Activated naive CD8-positive, alpha-beta T cell (primary cell): ENCODE measurements at regions not wholly inside any gene's neighbourhood (a gene's known extent, or its start where the extent isn't known, plus 50 kb on each side); places are given as distances from the start of the nearest gene placed in this dataset.

Experiments
- H3K27ac Mint-ChIP-seq: one replicate; pipeline ENCODE4 v1.8.0; 2021; ENCODE audit warnings: mixed read lengths
- H3K27me3 Mint-ChIP-seq: one replicate; pipeline ENCODE4 v1.8.0; 2021; ENCODE audit warnings: mixed read lengths
- H3K36me3 Mint-ChIP-seq: one replicate; pipeline ENCODE4 v1.8.0; 2021; ENCODE audit warnings: mixed read lengths
- H3K4me1 Mint-ChIP-seq: one replicate; pipeline ENCODE4 v1.8.0; 2021; ENCODE audit warnings: low read depth, mixed read lengths
- H3K4me3 Mint-ChIP-seq: one replicate; pipeline ENCODE4 v1.8.0; 2021; ENCODE audit warnings: mild to moderate bottlenecking, mixed read lengths
- H3K9me3 Mint-ChIP-seq: one replicate; pipeline ENCODE4 v1.8.0; 2021; ENCODE audit warnings: low read depth, mixed read lengths

DNA sequence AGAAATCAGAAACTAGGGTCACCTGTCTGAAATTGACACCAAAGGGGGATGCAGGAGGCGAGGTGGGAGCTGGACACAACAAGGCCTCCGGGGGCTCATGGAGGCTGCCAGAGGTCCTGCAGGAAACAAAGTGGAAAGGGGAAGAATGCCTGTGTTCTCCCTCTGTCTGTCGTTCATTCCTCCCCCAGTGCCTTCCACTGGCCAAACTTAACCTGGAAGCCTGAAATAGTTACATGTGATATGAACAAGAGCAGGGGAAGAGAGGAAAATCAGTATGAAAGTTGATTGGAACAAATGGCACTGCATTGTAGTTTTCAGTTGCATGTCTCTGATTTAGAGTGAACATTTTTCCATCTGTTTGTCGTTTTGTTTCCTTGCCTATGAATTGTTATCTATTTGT lies 502.0 kb upstream of the CFAP20DC start:
- peaks cover 2% of the 10 kb centered on the region for H3K4me1 Mint-ChIP-seq
- H3K4me3 Mint-ChIP-seq = no peak overlapping the region
- no peaks in the 10 kb centered on the region for H3K36me3 Mint-ChIP-seq
- no peaks in the 10 kb centered on the region for H3K27me3 Mint-ChIP-seq
- H3K27ac Mint-ChIP-seq = no peak overlapping the region
- no peaks in the 10 kb centered on the region for H3K9me3 Mint-ChIP-seq

DNA sequence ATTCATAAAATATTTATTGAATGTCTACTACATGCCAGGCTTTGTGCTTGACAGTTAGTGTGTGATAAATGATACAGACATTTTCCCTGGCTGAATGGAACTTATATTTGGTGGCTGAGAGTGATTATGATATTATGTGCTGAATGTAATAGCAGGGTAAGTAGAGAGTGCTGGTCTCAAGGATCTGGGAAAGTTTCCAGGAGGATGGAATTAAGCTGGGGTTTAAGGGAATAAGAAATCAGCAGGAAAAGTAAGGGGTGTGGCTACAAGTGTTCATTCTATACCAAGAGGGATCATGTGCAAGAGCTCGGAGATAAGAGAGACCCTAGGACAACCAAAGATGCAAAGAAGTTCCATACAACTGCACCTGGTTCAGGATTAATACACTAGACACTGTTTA lies 500.1 kb upstream of the CFAP20DC start:
- no peaks in the 10 kb centered on the region for H3K9me3 Mint-ChIP-seq
- no peaks in the 10 kb centered on the region for H3K4me1 Mint-ChIP-seq
- no peak overlapping the region for H3K4me3 Mint-ChIP-seq
- no peaks in the 10 kb centered on the region for H3K27me3 Mint-ChIP-seq
- H3K27ac Mint-ChIP-seq = no peak overlapping the region
- no peaks in the 10 kb centered on the region for H3K36me3 Mint-ChIP-seq

DNA sequence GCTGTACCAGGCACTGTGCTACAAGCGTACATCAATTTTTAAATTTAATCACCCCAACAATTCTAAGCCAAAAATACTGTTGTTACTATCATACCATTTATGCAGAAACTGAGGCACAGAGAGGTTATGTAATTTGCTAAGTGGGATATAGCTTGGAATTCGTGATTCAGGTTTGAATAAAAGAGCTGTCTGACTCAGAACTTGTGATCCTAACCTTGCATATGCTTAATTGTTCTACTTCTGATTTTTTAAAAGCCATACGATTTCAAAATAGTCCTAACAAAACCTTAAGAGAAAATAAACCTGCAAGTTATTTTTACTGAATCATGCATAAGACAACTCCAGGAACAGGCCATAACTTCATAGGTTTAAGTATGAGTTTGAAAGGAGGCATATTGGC lies 498.0 kb upstream of the CFAP20DC start:
- Mint-ChIP-seq H3K27me3 (no peaks in the 10 kb centered on the region), H3K4me3 (no peak overlapping the region), H3K27ac (no peak overlapping the region), H3K4me1 (no peaks in the 10 kb centered on the region), H3K36me3 (no peaks in the 10 kb centered on the region), H3K9me3 (no peaks in the 10 kb centered on the region)

DNA sequence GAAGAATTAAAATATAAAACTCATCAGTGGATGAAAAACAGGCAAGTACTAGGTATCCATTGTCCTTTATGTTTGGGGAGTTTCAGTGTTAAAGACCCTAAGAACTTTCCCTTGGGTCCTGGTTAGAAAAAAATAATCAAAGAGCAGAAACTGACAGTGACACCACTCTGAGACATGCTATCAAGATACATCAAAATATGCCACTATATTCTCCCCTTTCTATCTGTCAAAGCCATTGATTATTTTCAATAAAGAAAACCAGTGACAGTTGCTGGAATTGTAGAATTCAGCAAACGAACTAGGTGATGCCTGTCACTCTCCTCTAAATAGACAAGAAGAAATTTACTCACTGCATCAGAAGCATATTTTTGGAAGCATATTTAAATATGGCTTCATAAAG lies 496.7 kb upstream of the CFAP20DC start:
- H3K4me1 Mint-ChIP-seq = peaks cover 4% of the 10 kb centered on the region
- no peaks in the 10 kb centered on the region for H3K36me3 Mint-ChIP-seq
- H3K9me3 Mint-ChIP-seq = no peaks in the 10 kb centered on the region
- H3K27me3 Mint-ChIP-seq = no peaks in the 10 kb centered on the region
- H3K27ac Mint-ChIP-seq = no peak overlapping the region
- no peak overlapping the region for H3K4me3 Mint-ChIP-seq

DNA sequence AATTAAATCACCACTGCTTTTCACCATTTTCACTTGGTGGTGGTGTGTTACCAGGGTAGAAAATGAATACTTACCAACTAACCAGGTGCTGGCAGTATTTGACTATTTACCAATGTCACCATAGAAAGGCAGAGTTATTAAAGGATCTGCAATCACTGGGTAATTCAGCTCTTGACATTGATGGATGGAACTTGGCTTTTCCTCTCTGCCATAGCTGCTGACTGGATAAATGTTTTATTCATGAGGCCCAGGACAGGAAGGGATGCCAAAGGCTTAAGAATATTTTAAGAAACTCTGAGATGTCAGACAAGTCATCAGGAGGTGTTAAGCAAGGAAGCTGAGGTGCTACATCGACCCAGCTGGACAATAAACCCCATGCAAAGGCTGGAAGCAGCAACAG lies 495.5 kb upstream of the CFAP20DC start:
- Mint-ChIP-seq H3K27ac (no peak overlapping the region), H3K9me3 (no peaks in the 10 kb centered on the region), H3K27me3 (no peaks in the 10 kb centered on the region), H3K36me3 (peaks cover 2% of the 10 kb centered on the region), H3K4me3 (no peak overlapping the region), H3K4me1 (peaks cover 8% of the 10 kb centered on the region)

DNA sequence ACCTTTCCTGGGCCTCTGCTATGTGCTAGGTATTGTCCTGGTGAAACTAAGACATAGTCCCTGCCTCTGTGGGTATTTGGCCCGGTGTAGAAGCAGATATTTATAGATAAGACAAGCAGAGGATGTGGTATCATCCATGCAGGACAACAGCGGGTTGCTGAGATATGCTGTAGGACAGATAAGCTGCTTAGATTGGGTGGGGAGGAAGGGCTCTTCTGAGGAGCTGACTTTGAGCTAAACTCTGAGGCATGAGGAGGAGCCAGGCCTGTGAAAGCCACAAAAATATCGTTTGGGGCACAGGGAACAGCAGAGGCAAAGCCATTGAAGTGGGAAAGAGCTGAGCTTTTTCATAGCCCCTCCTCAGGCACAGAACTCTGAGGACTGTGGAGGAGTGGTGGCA lies 492.5 kb upstream of the CFAP20DC start:
- peaks cover 2% of the 10 kb centered on the region for H3K36me3 Mint-ChIP-seq
- peaks cover 8% of the 10 kb centered on the region for H3K4me1 Mint-ChIP-seq
- no peaks in the 10 kb centered on the region for H3K27me3 Mint-ChIP-seq
- no peak overlapping the region for H3K27ac Mint-ChIP-seq
- H3K9me3 Mint-ChIP-seq = no peaks in the 10 kb centered on the region
- H3K4me3 Mint-ChIP-seq = no peak overlapping the region

DNA sequence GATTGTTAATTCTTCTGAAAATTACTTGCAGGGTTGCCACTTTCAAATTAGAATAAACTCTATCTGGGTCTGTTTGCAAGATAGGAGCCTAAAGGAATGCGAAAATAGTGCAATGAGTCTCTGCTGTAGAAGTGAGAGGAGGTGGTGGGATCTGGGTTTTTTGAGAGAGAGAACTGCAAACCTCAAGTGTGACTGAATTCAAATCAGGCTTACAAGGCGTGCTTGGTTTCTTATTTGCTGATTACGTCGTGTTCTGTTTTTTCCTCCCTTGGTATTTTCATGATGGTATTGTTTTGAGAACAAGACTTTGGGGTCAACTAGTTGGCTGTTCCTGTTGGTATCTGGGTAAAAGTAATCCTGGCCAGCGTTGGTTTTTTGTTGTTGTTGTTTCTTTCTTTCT lies 490.9 kb upstream of the CFAP20DC start:
- peaks cover 8% of the 10 kb centered on the region for H3K4me1 Mint-ChIP-seq
- no peaks in the 10 kb centered on the region for H3K27me3 Mint-ChIP-seq
- no peak overlapping the region for H3K4me3 Mint-ChIP-seq
- peaks cover 2% of the 10 kb centered on the region for H3K36me3 Mint-ChIP-seq
- no peaks in the 10 kb centered on the region for H3K9me3 Mint-ChIP-seq
- no peak overlapping the region for H3K27ac Mint-ChIP-seq

DNA sequence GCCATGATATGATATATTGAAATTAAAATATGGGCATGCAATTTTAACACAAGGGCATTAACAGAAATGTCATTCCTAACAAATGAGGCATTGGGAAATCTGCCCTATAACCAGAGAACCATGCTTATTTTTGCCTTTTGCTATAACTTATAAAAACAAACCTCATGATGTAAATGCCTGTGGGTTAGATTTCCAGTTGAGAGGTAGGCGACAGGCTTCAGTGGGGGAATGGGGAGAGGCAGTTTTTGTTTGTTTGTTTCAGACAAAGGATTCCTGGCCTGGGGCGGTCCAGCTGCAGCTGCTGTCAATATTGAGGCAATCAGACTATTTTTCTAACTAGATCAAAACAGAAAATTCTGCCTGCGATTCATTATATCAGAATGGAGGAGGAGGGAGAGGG lies 490.4 kb upstream of the CFAP20DC start:
- H3K4me3 Mint-ChIP-seq = no peak overlapping the region
- H3K27ac Mint-ChIP-seq = no peak overlapping the region

DNA sequence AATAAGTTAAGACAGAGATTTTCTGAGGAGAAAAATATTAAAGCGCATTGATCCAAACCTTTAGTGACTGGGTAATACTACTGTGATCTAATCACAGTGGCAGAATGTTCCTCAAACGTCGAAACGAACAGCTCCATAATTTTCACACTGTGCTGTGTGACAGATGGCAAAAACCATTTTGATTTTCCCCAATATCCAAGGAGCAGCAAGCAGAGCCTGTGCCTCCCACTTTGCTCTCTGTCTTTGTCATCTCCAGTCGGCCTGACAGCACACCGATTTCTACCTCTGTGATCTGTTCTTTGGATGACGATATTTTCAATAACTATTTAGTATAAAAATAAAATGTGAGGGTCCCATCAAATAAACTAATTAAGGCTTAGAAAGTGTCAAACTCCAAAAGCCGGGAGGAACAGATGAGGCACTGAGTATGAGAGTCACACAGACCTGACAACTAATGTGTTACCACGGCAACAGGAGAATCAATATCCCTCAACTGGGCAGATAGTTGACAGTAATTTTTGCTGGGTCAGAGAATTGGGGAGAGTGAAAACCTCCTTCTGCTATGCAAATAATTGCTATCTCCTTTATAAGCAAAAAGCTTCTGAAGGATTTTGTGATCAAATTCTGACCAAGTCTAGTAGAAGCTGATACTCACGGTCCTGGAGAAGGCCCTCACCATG lies 489.1 kb upstream of the CFAP20DC start:
- H3K27ac Mint-ChIP-seq = no peak overlapping the region
- H3K4me1 Mint-ChIP-seq = peaks cover 8% of the 10 kb centered on the region
- no peaks in the 10 kb centered on the region for H3K9me3 Mint-ChIP-seq
- H3K27me3 Mint-ChIP-seq = no peaks in the 10 kb centered on the region
- H3K36me3 Mint-ChIP-seq = peaks cover 2% of the 10 kb centered on the region
- H3K4me3 Mint-ChIP-seq = no peak overlapping the region

More for the DNA sequence above, 490.4 kb upstream of the CFAP20DC start:
- Mint-ChIP-seq H3K36me3 (peaks cover 2% of the 10 kb centered on the region), H3K4me1 (peaks cover 8% of the 10 kb centered on the region), H3K27me3 (no peaks in the 10 kb centered on the region), H3K9me3 (no peaks in the 10 kb centered on the region)

DNA sequence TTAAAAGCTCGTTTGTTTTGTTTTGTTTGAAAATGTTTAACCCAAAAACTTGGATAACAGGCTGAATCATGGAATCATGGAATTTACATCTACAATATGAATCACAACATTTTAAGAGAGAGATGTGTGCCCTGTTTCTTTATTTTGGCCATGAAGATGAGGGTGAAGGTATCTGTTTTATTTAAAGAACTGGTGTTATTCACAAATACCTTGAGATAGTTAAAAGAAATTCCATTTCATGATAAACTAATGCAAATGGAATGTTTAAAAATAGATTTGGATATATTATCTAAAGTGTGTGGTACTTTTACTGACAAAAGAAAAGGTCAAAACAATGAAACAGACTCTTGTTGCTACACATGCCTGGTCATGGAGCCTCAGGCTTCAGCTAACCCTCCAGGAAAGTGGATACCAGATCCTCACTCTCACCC lies 486.0 kb upstream of the CFAP20DC start:
- H3K27me3 Mint-ChIP-seq = no peaks in the 10 kb centered on the region

DNA sequence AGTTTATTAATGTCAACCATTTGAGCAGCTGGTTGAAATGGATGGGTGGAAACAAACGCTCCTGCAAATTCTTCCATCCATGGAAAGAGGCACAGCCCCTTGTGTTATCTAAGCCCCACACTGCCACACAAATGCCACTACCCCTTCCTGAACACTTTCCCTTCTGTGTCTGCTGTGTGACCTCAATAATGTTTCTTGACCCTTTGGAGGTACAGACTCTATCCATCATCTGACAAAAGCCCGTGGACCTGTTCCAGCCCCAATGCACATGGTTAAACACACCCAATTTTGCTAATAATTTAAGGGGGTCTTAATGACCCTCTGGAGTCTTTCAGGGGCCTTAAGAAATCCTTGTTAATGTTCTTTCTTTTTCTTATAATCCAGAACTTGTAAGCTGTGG lies 482.2 kb upstream of the CFAP20DC start:
- no peaks in the 10 kb centered on the region for H3K36me3 Mint-ChIP-seq
- H3K4me1 Mint-ChIP-seq = peaks cover 6% of the 10 kb centered on the region
- no peaks in the 10 kb centered on the region for H3K27me3 Mint-ChIP-seq
- no peak overlapping the region for H3K4me3 Mint-ChIP-seq
- H3K9me3 Mint-ChIP-seq = no peaks in the 10 kb centered on the region
- H3K27ac Mint-ChIP-seq = no peak overlapping the region

More for the DNA sequence above, 486.0 kb upstream of the CFAP20DC start:
- Mint-ChIP-seq H3K36me3 (peaks cover 2% of the 10 kb centered on the region), H3K4me3 (no peak overlapping the region), H3K4me1 (peaks cover 4% of the 10 kb centered on the region), H3K27ac (no peak overlapping the region), H3K9me3 (no peaks in the 10 kb centered on the region)

DNA sequence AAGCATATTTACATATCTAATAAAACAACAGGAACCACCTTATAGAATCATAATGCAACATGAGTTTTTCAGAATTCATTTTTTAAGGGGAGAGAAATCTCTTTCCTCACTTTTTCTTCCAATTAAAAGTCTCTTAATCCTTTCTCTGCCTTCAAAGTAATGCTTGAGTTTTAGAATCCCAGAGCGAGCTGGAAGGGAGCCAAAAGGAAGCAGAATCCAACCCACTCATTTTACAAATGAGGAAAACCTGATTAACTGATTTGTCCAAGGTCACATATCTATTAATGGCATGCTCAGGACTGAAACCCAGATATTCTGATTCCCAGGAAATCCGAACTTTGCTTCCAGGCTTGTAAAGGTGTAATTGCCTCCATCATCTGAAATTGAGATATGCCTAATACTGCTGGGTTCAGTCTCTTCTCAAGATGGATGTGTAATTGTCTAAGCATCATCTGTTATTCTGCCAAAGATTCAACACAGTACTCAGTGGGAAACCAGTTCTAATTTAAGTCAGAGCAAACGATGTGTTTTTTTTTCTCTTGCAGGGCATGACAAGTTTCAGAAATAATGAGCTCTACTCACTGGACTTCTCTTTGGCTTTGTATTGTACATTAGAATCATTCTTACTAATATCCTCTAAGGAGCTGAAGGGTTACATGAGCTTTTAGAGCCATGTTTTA lies 481.4 kb upstream of the CFAP20DC start:
- Mint-ChIP-seq H3K9me3 (peaks cover 1% of the 10 kb centered on the region), H3K36me3 (no peaks in the 10 kb centered on the region), H3K27me3 (no peaks in the 10 kb centered on the region), H3K4me3 (no peak overlapping the region), H3K27ac (no peak overlapping the region), H3K4me1 (peaks cover 6% of the 10 kb centered on the region)

DNA sequence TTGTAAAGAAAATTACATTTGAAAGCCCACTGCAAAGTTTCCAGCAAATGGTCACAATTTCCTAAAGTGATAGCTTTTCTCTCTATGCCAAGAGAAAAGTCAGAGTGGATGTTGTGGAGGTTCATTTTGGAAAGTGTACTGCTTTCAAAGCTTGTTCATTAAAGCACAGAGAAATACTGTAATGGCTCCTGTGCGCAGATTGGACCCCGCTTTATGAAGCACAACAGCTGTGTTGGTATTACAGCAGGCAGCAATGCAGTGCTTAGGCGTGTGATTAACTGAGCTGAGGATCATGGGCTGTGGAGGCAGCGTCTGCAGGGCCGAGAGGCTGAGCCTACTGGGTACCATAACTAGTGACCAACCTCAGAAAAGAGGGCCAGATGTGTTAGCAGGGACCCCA lies 478.4 kb upstream of the CFAP20DC start:
- H3K4me3 Mint-ChIP-seq = no peak overlapping the region
- H3K4me1 Mint-ChIP-seq = peaks cover 6% of the 10 kb centered on the region
- no peaks in the 10 kb centered on the region for H3K27me3 Mint-ChIP-seq
- peaks cover 4% of the 10 kb centered on the region for H3K9me3 Mint-ChIP-seq
- H3K27ac Mint-ChIP-seq = no peak overlapping the region
- H3K36me3 Mint-ChIP-seq = peaks cover 2% of the 10 kb centered on the region

DNA sequence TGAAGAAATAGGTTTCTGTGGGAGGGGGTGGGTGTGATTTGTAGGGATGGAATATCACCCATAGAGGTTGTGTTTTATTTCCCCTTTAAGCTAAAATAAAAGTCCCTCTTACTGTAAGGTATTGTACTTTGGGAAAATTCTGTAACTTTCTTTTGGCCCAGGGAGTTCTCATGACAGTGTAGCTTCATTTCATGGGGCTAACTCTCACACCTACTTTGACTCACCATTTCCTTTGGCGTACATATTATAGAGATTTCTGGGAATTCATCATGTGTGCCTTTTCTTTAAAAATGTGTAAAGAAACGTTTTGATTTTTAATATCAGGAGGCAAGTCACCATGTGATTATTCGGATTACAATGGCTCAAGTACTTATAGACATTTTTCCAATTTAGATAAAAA lies 477.7 kb upstream of the CFAP20DC start:
- Mint-ChIP-seq H3K27ac (peak overlapping the region; percentile 50), H3K4me1 (peaks cover 6% of the 10 kb centered on the region)

DNA sequence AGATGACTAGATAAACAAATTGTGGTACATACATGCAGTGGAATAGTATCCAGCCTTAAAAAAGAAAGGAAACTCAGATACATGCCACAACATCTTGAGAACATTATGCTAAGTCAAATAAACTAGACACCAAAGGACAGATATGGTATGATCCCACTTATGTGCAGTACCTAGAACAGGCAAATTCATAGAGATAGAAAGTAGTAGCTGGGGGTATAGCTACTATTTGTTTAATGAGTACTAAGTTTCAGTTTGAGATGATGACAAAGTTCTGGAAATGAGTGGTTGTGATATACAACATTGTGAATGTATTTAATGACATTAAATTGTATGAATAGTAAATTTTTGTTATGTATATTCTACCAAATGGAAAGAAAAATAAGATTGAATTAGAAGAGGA lies 477.2 kb upstream of the CFAP20DC start:
- no peak overlapping the region for H3K4me3 Mint-ChIP-seq
- peak overlapping the region; percentile 50 for H3K27ac Mint-ChIP-seq
- no peaks in the 10 kb centered on the region for H3K27me3 Mint-ChIP-seq
- peaks cover 2% of the 10 kb centered on the region for H3K36me3 Mint-ChIP-seq
- peaks cover 4% of the 10 kb centered on the region for H3K9me3 Mint-ChIP-seq
- peaks cover 6% of the 10 kb centered on the region for H3K4me1 Mint-ChIP-seq

More for the DNA sequence above, 477.7 kb upstream of the CFAP20DC start:
- peaks cover 2% of the 10 kb centered on the region for H3K36me3 Mint-ChIP-seq
- no peaks in the 10 kb centered on the region for H3K27me3 Mint-ChIP-seq
- H3K4me3 Mint-ChIP-seq = no peak overlapping the region
- H3K9me3 Mint-ChIP-seq = peaks cover 4% of the 10 kb centered on the region

DNA sequence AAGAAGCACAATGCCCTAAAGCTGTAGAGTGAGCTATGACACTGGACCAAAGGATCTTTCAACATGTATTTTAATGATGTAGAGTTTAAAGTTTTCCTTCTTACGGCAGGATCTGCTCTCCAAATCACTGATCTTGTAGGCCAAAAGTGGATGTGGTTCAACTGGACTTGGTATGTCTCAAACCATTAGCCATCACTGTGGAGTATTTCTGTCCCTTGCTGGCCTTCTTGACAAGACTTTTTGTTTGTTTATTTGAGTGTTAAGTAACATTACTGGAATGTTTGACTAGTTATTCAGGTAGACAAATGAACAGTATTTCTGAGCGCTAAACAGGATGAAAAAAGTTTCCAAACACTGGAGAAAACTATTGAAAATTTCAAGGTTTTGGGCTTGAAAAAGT lies 472.7 kb upstream of the CFAP20DC start:
- H3K27ac Mint-ChIP-seq = no peak overlapping the region
- peaks cover 4% of the 10 kb centered on the region for H3K9me3 Mint-ChIP-seq
- H3K4me3 Mint-ChIP-seq = no peak overlapping the region
- H3K4me1 Mint-ChIP-seq = peaks cover 5% of the 10 kb centered on the region
- no peaks in the 10 kb centered on the region for H3K27me3 Mint-ChIP-seq
- peaks cover 2% of the 10 kb centered on the region for H3K36me3 Mint-ChIP-seq
